ENCODE measurements at regions not wholly inside any gene's neighbourhood (a gene's known extent, or its start where the extent isn't known, plus 50 kb on each side); places are given as distances from the start of the nearest gene placed in this dataset.

DNA sequence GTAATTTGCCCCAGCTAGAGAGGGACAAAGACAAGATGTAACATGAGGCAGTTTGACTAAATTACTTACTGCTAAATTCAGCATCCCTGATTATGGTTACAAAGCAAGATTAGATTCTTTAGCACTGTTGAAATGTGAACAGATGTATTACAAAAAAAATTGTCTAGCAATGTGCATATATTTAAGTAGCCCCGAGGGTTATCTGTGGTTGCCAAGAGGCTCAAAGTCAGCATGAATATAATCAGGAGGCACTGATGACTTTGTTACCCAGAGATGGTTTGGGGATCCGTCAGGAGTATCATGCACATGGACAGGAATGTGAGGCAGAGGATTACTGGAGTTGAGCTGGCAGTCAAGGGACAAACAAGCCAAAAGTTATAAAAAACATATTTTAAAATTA lies 356.9 kb upstream of the CCDC196 start:
- DNase-seq = no peak

DNA sequence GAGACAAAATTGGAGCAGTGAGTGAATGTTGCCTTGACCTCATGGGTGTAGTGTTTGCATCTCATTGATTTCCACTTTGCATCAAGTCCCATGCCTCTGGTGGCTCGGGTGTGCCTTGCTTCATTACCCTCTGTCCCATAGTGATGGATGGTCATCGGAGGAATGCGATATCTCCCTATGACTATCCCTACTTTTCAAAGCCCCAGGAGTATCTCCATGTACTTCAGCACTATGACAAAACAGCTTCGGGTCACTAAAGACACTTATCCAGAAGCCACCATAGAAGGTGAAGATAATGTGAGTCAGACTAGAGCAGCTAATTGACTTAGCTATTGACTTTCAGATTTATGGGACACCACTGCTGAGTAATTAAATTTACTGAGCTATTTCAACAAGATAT lies 355.1 kb upstream of the CCDC196 start:
- no peak for DNase-seq

DNA sequence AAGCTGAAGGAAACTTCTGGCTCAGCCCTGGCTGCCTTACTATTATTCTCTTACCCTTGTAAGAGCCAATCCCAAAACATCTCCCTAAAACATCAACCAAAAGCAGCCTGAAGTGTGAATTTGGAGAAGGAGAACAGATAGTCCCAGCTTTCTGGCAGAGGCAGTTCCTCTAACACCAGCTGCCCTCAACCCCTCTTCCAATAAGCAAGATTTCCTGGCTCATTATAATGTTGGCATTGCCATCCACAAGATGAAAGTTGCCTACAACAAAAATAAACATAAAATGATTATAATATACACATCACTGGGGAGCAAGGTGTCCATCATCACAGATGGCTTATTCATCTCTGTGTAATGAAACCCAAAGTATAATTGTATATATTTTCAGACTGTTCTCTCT lies 352.5 kb upstream of the CCDC196 start:
- DNase-seq = no peak

DNA sequence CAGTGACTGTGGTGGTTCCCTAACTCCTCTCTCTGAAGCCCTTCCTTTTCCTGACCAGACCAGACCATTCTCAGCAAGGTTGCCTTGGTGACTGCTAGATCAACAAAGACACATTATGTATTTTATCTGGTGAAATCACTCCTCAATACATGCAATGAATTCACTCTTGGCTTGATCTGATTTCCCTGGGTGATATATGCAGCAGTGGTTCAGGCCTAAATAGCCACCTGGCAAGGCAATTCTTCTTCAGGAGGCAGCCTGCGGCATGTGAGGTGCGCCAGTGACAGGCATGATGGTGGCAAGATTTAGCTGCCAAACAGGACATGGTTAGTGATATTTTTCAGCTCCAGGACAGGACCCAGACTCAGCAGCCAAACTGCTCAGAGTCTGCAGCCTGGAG lies 350.3 kb upstream of the CCDC196 start:
- peak; percentile 46 for DNase-seq

DNA sequence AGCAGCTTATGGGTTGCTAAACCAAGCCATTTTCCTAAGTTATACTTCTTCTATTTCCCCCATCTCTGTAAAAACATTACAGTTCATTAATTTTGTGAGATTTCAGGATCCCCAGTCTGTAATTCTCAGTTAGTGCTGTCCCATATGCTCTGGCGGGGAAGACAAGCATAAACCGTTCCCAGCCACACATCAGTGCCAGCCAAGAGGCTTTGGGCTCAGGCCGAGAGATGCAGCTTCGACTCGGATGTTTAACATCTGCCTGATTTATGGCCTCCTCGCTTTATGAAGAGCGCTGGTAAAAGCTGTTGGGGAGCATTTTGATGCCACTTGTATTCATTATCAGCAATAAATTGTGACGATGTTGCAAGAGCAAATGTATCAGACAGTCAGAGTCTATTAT lies 349.1 kb upstream of the CCDC196 start:
- peak; percentile 69 for DNase-seq

DNA sequence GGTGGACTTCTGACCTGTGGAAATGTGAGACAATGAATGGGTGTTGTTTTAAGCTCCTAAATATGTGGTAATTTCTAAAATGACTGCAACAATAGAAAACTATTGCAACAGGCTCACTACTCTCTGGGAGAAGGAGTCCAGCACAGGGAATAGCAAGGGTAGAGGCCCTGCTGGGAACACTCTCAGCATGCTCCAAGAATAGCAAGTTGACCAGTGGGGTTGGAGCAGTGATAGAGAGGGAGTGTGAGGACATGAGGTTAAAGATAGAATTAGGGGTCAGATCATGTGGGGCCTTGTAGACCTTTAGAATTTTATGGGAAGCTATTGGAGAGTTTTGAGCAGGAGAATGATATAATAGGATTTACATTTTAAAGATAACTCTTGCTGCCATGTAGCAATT lies 346.7 kb upstream of the CCDC196 start:
- no peak for DNase-seq

DNA sequence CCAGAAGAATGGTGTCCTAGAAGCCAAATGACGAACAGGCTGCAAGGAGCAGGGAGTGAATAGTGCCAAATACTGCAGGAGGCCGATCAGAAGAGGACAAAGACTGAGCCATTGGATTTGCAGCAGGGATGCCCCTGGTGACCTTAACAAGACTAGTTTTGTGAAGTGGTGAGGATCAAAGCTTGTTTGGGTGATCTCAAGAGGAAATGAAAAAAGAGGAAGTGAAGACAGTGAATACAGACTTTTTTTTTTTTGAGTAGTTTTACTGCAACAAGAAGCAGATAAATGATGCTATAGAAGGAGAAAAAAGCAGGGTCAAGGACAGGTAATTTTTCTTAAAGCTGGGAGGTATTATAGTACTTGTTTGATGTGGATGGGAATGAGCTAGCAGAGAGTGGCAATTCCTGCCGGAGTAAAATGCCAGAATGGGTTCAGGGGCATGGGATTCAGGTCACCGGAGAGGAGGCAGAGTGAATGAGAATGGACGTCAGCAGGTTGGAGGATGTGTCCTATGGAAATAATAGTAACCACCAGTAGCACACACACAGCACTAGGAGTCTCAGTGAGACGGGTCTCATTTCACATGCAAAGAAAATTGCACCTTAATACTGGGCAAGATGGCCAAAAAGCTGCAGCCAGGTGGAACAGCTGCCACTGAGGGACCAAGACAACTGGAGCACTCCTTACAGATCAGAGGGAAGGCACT lies 345.8 kb upstream of the CCDC196 start:
- no peak for DNase-seq

DNA sequence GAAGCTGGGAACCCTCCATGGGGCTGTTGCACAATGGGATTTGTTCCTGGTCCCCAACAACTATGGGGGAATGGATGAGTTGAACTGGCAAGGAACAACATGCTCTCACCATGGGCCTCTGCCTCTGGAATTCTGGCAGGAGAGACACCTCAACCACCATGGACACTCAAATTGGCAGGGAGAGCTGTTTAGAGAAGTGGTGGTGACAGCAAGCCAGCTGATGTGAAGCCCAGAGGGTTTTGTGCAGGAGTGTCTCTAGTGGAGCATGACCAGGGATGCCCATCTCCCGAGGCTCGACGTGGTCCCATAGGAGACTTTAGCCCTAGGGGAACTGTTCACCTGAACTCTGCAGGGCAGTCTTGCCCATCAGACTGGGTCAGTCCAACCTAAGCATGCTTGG lies 345.2 kb upstream of the CCDC196 start:
- DNase-seq = no peak

DNA sequence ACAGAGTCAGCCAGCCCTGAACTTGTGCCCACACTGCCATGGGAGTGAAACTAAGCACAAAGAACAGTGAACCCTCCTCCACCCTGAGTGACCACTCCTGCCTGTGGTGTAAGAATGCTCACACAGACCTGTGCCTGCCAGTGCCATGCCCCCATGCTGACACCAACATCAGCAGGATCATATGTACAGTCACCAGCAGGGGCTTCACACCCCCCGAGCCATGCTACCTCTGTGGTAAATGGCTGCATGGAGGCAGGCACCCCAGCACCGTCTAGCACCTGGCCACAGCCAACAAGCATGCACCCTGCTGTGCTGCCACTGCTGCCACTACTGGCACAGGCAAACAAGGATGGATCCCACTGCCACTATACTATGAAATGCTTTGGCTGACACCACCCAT lies 344.4 kb upstream of the CCDC196 start:
- no peak for DNase-seq

DNA sequence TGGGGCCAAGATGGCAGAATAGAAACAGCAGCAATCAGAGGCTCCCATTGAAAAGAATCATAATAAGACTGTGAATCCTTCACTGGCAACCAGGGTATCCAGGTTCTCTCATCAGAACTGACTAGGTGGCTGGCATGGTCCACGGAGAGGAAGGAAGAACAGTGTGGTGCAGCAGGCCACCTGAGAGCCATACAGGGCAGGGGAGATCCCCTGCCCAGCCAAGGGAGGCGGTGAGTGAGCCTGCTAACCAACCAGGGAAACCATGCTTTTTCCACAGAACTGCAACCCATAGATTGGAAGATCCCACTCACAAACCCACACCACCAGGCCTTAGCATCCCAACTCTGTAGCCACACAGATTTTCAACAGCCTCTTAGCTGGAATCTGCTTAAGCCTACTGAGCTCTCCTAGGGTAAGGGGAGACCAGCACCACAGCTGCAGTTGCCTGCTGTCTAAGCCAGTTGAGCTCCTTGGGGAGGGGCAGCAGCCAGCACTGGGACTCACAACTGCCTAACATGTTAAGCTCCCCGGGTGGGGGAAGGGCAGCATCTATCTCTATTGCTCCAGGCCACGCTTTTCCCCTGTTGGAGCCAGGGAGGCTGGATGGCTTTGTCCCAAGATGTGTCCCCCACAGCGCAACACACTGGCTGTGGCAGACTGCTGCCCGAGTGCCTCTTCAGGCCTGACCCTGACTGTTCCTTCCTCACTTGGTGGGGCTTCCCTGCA lies 342.6 kb upstream of the CCDC196 start:
- DNase-seq = no peak

DNA sequence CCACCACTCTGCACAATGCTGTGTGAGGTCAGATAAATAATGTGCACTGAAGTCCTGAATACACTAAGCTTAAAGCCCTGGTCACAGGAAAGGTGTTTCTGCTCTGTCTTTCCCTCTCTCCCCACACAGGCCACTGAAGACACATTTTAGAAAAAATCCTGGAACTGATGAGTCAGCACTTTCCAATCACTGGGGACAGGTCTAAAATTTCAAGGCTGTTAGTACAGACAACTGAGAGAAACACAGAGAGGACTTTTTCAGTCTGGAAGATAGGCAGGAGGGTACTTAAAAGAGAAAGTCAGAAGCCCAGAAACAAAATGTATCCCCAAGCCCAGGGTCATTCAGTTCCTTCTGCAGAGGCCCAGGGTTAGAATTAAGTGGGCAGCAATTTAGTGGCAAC lies 333.9 kb upstream of the CCDC196 start:
- DNase-seq = no peak

DNA sequence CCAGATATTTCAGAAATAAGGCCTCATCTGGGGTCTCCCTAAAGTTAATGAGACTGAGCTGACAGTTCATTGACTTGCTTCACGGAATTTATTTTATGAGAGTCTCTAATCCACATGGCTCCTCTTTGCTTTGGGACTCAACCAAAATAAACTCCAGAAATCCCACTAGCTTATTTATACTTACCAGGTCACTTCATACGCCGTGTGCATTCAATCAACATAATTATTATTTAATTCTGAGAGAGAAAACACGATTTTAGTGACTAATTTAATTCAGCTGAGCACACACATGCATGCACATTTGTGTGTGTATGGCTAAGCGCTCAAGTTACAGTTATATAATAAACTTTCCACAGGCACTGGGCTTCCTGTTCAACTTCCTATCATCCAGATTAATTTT lies 333.4 kb upstream of the CCDC196 start:
- DNase-seq = no peak

DNA sequence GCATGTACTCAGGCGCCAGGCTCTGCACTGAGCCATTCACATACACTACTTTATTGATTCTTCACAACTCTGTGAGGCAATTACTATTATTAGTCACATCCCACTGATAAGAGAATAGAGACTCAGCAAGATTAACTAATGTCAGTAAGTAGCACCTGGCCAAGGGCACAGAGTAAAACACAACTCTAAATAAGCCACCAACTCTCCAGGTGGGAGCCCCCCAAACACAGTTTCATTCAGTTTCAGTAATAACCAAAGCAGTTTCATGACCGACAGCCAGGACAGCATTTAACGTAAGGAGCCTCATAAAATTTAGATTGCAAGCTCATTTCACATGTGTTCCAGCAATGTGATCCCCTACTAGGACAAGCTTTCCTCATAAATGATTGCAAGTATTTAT lies 323.1 kb upstream of the CCDC196 start:
- no peak for DNase-seq

DNA sequence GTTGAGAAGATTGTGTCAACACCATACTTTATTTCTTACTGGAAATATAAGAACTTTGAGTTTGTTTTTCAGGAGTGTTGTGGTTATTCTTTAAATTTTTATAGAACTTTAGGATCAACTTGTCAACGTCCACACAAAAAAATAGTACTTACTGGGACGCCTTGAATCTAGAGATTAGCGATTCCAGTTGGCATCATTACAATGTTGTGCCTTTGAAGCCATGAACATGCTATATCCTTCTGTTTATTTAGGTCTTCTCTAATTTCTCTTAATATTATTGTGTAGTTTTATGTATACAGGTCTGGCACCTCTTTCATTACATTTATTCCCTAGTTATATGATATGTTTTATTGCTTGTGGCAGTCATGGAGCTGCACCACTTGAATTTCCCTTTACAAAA lies 320.8 kb upstream of the CCDC196 start:
- DNase-seq = no peak

DNA sequence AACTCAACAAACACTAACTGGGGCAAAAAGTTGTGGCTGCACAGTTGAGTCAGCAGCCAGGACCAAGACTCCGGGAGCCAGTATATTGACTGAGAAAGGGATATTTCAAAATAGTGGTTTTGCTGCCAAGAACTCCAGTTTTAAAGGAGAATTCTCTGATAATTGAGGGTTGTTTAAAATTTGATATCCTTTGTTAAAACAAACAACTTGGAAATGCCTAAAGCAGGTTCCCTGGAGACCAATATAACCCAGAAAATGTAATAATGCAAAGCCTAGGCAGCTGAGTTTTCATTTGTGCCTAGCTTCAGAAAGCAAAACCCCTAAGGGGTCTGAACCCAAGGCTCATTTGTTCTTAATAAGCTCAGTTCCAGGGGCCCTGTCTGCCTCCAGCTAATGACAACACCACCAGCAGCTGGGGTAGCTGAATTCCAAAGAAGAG lies 311.7 kb upstream of the CCDC196 start:
- DNase-seq = no peak

DNA sequence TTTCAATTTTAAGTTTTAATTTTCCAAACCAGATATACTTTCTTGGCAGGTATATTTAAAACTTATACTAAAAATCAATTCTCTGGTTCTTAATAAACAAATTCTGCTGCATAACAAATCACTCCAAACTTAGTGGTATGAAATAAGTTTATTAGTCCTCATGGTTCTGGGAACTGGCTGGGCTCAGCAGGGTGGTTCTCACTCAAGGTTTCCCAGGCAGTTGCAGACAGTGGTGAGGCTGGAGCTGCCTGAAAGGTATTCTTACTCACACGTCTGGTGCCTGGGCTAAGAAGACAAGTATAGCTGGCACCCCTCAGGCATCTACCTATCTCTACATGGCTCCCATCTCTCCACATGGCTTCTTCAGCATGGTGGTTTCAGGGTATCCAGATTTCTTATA lies 308.2 kb upstream of the CCDC196 start:
- DNase-seq = no peak

DNA sequence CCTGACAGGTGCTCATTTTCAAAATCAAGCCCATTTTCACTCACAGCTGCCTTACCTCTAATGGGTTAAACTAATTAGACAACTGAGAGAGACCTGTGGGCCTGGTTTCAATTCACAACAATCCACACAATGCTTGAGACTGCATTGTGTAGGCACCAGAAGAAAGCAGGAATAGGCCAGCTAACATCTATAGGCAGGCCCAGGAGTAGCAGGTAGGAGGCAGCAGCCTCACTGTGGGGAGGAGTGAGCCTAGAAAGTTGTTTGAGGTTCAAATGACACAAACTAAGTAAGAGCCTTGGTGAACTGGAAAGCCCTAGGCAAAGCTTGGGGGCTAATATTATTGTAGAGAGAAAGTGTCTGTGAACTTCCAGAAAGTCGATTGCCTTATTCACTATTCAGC lies 289.5 kb upstream of the CCDC196 start:
- DNase-seq = no peak

DNA sequence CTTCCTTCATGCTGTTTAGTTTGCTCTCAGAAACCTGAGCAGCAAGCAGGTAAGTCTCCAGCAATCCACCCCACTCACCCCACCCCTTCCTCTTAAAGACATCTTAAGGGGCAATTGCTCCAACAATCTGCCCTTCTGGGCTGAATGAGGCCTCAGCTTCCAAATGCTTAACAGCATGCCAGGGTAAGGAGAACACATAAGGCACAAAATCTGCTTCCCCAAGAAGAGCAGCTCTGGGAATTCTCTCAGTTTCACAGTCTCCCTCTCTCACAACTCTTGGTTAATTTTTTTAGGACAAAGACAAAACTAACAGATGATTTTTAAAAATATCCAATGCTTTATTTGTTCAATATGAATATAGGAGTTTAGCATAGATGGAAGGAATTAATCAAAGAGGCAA lies 288.9 kb upstream of the CCDC196 start:
- no peak for DNase-seq

DNA sequence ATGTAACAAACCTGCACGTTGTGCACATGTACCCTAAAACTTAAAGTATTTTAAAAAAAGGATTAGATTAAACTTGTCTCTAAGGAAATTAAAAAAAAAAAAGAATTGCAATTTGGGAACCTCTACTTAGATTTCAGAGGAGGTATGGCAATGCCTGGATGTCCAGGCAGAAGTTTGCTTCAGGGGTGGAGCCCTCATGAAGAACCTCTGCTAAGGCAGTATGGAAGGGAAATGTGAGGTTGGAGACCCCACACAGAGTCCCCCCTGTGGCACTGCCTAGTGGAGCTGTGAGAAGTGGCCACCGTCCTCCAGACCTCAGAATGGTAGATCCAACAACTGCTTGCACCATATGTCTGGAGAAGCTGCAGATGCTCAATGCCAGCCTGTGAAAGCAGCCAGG lies 279.6 kb upstream of the CCDC196 start:
- peak; percentile 13 for DNase-seq

DNA sequence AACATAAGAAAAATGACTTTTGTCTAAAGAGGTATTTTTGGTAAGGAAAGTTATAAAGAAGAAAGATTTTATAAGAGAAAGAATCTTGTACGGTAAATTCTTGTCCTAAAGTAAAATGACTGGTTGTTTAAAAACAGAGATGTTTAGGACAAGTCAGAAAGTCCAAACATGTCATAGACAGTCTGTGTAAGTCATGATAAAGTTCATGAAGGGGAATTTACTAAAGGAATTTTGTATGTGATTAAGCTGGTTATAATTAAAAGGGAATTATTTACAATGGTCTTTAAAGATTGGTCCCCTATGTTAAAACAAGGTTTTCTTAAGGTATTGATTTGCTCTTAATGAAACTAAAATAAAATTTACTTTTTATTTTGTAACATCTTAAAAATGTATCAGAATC lies 269.4 kb upstream of the CCDC196 start:
- DNase-seq = no peak

DNA sequence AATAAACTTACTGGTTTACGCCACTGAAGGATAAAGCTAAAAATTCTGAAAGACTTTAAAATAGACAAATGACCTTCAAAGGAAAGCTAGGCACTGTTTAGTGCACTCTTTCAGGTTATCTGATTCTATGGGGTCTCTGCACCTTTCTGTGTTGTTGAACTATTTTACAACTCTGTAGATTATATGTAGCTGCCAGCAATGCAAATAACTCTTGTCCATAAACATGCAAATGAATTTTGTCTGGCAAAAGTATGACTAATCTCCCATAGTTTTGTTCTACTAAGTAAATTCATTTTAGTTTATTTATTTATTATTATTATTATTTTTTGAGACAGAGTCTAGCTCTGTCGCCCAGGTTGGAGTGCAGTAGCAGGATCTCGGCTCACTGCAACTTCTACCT lies 266.3 kb upstream of the CCDC196 start:
- no peak for DNase-seq

DNA sequence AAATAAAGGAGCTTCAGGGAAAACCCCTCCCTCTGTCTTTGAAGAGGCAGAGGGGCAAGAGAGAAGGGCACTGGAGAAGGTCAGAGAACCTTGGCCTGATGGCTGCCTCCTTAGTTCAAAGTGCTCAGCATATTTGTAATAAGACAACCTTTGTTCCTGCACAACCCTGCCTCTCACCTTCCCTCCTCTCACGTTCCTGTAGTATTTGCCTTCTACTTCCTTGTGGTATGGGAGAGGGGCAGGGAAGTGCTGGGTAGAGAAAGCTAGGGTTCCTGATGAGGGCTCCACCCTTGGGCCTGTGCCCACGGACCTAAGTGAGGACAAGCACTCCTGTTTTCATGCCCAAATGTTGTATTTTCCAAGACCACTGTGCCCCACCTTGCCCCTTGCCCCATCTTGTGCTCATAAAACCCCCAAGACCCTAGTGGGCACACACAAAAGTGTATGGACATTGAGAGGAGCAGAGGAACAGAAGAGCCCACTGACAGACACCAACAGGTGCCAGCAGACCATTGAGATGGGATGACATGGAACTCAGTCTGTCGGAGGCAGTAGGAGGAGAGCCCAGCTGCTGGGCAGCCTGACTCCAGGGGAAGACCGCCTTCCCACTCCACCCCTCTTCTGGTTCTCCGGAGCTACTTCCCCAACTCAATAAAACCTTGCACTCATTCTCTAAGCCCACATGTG lies 261.5 kb upstream of the CCDC196 start:
- DNase-seq = no peak

DNA sequence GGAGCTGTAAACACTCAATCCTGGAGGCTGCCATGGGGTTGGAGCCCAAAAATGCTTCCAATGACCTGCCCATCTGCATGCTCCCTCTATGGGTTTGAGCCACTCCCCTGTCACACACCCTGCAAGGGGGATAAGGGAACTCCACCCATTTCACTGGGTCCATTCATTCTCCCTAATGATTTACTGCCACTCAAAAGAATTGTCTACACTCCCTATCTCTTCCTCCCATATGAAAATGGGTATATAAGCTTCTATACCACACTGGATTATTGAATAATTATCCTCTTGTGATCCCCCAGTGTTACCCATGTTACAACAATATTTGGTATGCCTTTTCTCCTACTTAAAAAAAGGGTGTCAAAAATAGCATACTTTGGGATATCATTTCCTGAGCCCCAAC lies 260.8 kb upstream of the CCDC196 start:
- DNase-seq = no peak

DNA sequence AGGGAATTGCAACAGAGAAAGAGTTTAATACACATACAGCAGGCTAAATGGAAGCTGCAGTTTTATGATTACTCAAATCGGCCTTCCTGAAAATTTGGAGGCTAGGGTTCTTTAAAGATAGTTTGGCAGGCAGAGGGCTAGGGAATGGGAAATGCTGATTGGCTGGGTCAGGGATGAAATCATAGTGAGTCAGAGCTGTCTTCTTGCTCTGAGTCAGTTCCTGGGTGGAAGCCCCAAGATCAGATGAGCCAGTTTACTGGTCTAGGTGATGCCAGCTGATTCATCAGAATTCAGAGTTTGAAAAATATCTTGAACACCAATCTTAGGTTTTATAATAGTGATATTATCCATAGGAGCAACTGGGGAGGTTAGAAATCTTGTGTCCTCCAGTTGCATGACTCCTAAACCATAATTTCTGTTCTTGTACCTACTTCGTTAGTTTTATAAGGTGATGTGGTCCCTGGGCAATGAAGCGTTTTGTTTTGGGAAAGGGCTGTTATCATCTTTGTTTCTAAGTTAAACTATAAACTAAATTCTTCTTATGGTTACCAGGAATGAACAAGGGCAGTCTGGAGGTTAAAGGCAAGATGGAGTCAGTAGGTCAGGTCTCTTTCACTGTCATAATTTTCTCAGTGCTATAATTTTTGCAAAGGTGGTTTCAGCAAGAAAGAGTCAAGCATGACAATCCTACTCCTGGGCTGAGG lies 257.8 kb upstream of the CCDC196 start:
- no peak for DNase-seq
